Liver (tissue), 3 donors: ENCODE measurements at regions not wholly inside any gene's neighbourhood (a gene's known extent, or its start where the extent isn't known, plus 50 kb on each side); places are given as distances from the start of the nearest gene placed in this dataset.

Experiments
- EGR1 ChIP-seq, 2 donors: IDR thresholded peaks; 2 replicates each; pipeline ENCODE4 v1.6.1; 2016 to 2018; ENCODE audit warnings: antibody characterized with exemption in 2 of 2, low read depth in 2 of 2
- GABPA ChIP-seq, 2 donors: IDR thresholded peaks in 1 of 2; conservative IDR thresholded peaks in 1 of 2; 2 replicates each; pipeline ENCODE4 v1.6.1; 2016; ENCODE audit warnings: antibody characterized with exemption in 2 of 2, mild to moderate bottlenecking in 1 of 2, moderate library complexity in 1 of 2
- HNF4A ChIP-seq, 2 donors: conservative IDR thresholded peaks; 2 replicates each; pipeline ENCODE4 v1.6.1; 2016; ENCODE audit warnings: antibody characterized with exemption in 2 of 2, mild to moderate bottlenecking in 2 of 2
- JUND ChIP-seq, 2 donors: IDR thresholded peaks; 2 replicates each; pipeline ENCODE4 v1.6.1; 2016; ENCODE audit warnings: antibody characterized with exemption in 2 of 2
- NR2F2 ChIP-seq: IDR thresholded peaks from 2 replicates; pipeline ENCODE4 v1.6.1; 2016; ENCODE audit warnings: antibody characterized with exemption
- RAD21 ChIP-seq, 2 donors: IDR thresholded peaks; 2 replicates each; pipeline ENCODE4 v1.6.1; 2016; ENCODE audit warnings: antibody characterized with exemption in 2 of 2, mild to moderate bottlenecking in 2 of 2
- RXRA ChIP-seq, 2 donors: IDR thresholded peaks; 2 replicates each; pipeline ENCODE4 v1.6.1; 2017 to 2018; ENCODE audit warnings: antibody characterized with exemption in 2 of 2, mild to moderate bottlenecking in 1 of 2
- SP1 ChIP-seq: IDR thresholded peaks from 2 replicates; pipeline ENCODE4 v1.6.1; 2018; ENCODE audit warnings: antibody characterized with exemption, mild to moderate bottlenecking
- YY1 ChIP-seq: IDR thresholded peaks from 2 replicates; pipeline ENCODE4 v1.6.1; 2016; ENCODE audit warnings: antibody characterized with exemption, mild to moderate bottlenecking
- TF ChIP-seq, protein P1 (sequence below): IDR thresholded peaks from 2 replicates; pipeline ENCODE4 v1.6.1; 2016; ENCODE audit warnings: antibody characterized with exemption
- TF ChIP-seq, protein P2 (sequence below): IDR thresholded peaks from 2 replicates; pipeline ENCODE4 v1.6.1; 2016; ENCODE audit warnings: antibody characterized with exemption
- TF ChIP-seq, protein P3 (sequence below): fragments of 150-350 bp; IDR thresholded peaks from 2 replicates; pipeline ENCODE4 v1.5.1; 2017; ENCODE audit warnings: improper control_type of control experiment, low read depth, low read length; ENCODE audit not compliant: missing input control
- TF ChIP-seq, protein P4 (sequence below): IDR thresholded peaks from 2 replicates; pipeline ENCODE4 v1.6.1; 2016; ENCODE audit warnings: antibody characterized with exemption, mild to moderate bottlenecking
- TF ChIP-seq, protein P5 (sequence below): IDR thresholded peaks from 2 replicates; pipeline ENCODE4 v1.6.1; 2016; ENCODE audit warnings: antibody characterized with exemption
- donor health status: healthy.
- donor health status: healthy.

DNA sequence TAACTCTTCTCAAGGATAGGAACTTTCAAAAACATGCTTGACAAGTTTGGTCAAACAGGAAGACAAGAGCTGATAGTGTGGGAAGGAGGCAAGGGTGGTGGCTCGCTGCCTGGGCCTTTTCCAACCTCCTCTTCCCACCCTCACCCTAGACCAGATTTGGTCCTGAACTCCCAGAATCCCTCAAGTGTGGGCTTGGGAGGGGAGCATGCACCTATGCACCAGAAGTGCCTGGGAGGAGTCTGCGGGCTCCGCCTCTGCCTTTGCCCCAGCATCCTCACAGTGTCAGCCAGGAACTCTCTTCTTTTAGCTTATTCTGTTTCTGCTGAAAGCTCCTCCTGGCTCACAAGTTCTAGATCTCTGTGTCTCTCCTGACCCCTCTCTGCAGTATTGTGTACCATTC is 126.2 kb upstream of the MRPS22 start:
- TF ChIP-seq, protein P1, sequence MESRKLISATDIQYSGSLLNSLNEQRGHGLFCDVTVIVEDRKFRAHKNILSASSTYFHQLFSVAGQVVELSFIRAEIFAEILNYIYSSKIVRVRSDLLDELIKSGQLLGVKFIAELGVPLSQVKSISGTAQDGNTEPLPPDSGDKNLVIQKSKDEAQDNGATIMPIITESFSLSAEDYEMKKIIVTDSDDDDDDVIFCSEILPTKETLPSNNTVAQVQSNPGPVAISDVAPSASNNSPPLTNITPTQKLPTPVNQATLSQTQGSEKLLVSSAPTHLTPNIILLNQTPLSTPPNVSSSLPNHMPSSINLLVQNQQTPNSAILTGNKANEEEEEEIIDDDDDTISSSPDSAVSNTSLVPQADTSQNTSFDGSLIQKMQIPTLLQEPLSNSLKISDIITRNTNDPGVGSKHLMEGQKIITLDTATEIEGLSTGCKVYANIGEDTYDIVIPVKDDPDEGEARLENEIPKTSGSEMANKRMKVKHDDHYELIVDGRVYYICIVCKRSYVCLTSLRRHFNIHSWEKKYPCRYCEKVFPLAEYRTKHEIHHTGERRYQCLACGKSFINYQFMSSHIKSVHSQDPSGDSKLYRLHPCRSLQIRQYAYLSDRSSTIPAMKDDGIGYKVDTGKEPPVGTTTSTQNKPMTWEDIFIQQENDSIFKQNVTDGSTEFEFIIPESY, result no peak
- TF ChIP-seq, protein P2, sequence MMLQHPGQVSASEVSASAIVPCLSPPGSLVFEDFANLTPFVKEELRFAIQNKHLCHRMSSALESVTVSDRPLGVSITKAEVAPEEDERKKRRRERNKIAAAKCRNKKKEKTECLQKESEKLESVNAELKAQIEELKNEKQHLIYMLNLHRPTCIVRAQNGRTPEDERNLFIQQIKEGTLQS, result no peak
- TF ChIP-seq, protein P3, sequence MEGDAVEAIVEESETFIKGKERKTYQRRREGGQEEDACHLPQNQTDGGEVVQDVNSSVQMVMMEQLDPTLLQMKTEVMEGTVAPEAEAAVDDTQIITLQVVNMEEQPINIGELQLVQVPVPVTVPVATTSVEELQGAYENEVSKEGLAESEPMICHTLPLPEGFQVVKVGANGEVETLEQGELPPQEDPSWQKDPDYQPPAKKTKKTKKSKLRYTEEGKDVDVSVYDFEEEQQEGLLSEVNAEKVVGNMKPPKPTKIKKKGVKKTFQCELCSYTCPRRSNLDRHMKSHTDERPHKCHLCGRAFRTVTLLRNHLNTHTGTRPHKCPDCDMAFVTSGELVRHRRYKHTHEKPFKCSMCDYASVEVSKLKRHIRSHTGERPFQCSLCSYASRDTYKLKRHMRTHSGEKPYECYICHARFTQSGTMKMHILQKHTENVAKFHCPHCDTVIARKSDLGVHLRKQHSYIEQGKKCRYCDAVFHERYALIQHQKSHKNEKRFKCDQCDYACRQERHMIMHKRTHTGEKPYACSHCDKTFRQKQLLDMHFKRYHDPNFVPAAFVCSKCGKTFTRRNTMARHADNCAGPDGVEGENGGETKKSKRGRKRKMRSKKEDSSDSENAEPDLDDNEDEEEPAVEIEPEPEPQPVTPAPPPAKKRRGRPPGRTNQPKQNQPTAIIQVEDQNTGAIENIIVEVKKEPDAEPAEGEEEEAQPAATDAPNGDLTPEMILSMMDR, result no peak
- TF ChIP-seq JUND (IDR thresholded peaks at IDR 0.05), result no peak
- TF ChIP-seq, protein P4, sequence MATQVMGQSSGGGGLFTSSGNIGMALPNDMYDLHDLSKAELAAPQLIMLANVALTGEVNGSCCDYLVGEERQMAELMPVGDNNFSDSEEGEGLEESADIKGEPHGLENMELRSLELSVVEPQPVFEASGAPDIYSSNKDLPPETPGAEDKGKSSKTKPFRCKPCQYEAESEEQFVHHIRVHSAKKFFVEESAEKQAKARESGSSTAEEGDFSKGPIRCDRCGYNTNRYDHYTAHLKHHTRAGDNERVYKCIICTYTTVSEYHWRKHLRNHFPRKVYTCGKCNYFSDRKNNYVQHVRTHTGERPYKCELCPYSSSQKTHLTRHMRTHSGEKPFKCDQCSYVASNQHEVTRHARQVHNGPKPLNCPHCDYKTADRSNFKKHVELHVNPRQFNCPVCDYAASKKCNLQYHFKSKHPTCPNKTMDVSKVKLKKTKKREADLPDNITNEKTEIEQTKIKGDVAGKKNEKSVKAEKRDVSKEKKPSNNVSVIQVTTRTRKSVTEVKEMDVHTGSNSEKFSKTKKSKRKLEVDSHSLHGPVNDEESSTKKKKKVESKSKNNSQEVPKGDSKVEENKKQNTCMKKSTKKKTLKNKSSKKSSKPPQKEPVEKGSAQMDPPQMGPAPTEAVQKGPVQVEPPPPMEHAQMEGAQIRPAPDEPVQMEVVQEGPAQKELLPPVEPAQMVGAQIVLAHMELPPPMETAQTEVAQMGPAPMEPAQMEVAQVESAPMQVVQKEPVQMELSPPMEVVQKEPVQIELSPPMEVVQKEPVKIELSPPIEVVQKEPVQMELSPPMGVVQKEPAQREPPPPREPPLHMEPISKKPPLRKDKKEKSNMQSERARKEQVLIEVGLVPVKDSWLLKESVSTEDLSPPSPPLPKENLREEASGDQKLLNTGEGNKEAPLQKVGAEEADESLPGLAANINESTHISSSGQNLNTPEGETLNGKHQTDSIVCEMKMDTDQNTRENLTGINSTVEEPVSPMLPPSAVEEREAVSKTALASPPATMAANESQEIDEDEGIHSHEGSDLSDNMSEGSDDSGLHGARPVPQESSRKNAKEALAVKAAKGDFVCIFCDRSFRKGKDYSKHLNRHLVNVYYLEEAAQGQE, result no peak
- no peak for TF ChIP-seq YY1
- no peak for TF ChIP-seq RXRA (IDR thresholded peaks at IDR 0.05)
- TF ChIP-seq, protein P5, sequence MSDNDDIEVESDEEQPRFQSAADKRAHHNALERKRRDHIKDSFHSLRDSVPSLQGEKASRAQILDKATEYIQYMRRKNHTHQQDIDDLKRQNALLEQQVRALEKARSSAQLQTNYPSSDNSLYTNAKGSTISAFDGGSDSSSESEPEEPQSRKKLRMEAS, result no peak
- no peak for TF ChIP-seq EGR1 (IDR thresholded peaks at IDR 0.05; ENCODE audit: low read depth in 2 of 2)
- TF ChIP-seq SP1, result no peak
- no peak for TF ChIP-seq HNF4A (conservative IDR thresholded peaks at IDR 0.05)
- TF ChIP-seq RAD21 (IDR thresholded peaks at IDR 0.05), result no peak
- no peak for TF ChIP-seq GABPA (IDR thresholded peaks at IDR 0.05 in 1 of 2, conservative IDR thresholded peaks at IDR 0.05 in 1 of 2)
- TF ChIP-seq NR2F2, result no peak
